VCaP (cell line): ENCODE measurements at regions not wholly inside any gene's neighbourhood (a gene's known extent, or its start where the extent isn't known, plus 50 kb on each side); places are given as distances from the start of the nearest gene placed in this dataset.

Experiments
- H3K27ac ChIP-seq: fragments of 450-650 bp; 2 replicates; pipeline ENCODE4 v1.5.1; 2017
- TF ChIP-seq, protein P1 (sequence below): fragments of 450-650 bp; conservative IDR thresholded peaks from 2 replicates; pipeline ENCODE4 v1.5.1; 2017; ENCODE audit warnings: mild to moderate bottlenecking, moderate library complexity

- TF ChIP-seq, protein P1, sequence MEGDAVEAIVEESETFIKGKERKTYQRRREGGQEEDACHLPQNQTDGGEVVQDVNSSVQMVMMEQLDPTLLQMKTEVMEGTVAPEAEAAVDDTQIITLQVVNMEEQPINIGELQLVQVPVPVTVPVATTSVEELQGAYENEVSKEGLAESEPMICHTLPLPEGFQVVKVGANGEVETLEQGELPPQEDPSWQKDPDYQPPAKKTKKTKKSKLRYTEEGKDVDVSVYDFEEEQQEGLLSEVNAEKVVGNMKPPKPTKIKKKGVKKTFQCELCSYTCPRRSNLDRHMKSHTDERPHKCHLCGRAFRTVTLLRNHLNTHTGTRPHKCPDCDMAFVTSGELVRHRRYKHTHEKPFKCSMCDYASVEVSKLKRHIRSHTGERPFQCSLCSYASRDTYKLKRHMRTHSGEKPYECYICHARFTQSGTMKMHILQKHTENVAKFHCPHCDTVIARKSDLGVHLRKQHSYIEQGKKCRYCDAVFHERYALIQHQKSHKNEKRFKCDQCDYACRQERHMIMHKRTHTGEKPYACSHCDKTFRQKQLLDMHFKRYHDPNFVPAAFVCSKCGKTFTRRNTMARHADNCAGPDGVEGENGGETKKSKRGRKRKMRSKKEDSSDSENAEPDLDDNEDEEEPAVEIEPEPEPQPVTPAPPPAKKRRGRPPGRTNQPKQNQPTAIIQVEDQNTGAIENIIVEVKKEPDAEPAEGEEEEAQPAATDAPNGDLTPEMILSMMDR = no peak
- H3K27ac ChIP-seq = peak overlapping the region; percentile 82; the same call in 1 of the 2 replicates
Observed at GRCh38 chr16:85519540-85520231, 93.4 kb upstream of the GSE1 start.

DNA sequence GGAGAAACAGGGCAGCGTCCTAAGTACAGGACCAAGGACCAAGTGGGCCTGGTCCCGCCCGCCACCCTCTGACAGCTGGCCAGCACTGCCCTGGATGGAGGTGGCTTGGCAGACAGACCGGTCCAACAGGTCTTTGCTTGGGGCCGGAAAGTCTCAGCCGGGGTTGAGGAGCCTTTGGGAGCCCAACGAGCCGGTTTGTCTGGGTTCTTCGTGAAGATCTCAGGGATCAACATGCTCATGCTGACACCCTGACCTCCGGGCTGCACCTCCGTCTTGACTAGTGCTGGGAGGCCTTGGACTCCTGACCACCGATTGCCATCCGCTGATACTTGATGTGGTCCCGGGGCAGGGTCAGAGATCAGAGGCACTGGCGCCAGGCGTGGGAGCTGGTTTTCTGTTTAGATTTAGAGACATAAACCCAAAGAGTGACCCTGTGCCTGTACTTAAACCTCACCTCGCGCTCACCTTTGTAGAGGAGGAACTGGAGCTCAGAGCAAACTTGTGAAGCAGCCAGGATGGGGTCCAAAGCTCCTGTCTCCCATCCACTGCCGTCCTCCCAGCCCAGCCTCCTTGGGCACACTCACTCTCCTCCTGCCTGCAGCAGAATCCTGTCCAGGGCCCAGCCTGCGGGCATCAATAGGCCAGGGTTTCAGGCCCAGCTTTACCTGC lies 92.1 kb upstream of the GSE1 start:
- H3K27ac ChIP-seq = peak overlapping the region; percentile 82
- TF ChIP-seq, protein P1 = no peak

DNA sequence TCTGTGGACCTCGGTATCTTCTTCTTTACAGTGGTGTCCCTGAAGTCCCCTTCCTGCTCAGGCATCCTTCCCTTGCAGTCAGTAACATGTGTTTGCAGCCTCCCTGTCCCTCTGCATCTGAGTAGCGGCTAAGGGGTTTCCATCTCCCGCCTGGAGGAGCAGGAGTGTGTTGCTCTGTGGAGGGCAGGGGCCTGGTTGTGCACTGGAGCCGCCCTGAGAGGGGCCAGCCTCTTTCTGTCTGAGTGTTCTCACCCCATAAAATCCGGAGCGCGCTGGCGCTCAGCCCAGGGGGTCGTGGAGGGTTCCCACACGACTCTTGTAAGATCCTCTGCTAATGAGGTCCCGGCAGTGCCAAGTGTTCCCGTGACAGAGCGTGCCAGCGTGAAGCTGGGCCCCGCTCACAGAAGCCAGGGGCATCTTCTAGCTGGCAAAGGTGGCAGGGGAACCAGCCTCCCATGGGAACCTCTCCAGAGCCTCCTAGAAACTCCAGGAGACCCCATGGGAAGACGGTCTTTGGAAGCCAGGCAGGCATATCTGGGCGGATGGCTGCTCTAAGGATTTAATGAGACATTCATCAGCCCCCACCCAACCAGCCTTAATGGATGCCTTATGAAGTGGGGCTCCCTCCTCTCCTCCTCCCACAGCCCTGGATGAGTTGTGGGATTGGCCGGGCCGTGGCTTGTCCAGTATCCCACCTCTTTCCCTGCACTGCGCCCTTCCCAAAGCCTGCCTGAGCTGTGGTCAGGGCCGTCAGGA lies 91.4 kb upstream of the GSE1 start:
- peak overlapping the region; percentile 82 for H3K27ac ChIP-seq
- TF ChIP-seq, protein P1 = no peak

DNA sequence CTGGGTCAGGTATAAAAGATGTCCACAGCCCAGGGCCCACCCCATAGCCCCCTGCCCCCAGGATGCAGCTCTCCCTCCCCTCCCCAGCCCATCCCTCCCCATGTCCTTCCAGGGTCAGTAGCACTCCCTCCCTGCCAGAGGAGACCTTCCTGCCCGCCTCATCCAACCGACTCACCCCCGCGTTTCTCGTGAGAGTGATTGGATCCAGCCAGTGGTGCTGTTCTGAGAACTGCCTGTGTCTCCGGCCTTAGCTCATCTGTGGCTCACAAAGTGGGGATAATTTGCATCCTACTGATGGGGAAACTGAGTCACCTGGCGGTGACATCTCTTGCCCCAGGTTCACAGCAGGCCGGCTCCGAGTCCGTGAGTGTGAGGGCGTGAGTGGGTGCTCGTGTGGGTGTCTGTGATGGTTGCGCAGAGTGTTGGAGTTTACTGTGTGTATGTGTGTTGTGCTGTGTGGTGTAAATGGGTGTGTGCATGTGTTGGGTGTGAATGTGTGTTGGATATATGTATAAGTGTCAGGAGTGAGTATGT lies 90.7 kb upstream of the GSE1 start:
- H3K27ac ChIP-seq = peak overlapping the region; percentile 82
- TF ChIP-seq, protein P1 = no peak

- TF ChIP-seq, protein P1 = no peak
- peak overlapping the region; percentile 82 for H3K27ac ChIP-seq
Observed at GRCh38 chr16:85522842-85523601, 90.1 kb upstream of the GSE1 start.

DNA sequence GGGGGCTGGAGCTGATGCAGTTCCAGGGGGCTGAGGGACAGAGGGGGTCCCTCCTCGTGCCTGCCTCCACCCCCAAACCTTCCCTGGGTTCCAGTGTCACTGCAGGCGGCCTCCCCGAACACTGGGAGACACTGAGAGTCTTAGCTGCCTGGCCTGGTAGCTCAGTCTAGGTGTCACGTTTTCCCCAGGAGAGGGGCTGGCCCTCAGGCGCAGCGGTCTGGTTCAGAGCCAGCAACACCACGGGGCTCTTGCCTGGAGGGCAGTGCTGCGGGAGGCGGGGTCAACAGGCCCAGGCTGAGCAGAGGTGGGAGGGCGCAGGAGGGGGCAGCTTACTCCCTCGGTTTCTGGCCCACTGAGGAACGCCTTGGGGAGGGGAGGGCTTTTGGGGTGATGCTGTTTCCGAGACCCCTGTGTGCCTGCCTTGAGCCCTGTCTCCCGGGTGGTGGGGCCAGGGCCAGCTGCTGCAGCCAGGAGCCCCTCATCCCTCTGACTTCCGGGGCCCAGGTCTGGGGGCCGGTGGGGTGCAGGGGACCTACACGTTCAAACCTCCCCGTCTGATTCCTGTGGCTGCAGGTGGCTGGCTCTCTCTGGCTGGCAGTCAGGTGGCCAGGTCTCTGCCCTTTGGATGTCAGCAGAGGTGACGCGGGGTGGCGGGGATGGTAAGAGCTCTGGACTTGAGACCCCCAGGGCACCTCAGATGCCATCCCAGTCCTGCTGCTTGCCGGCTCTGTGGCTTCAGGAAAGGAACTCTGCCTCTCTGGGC lies 89.3 kb upstream of the GSE1 start:
- peak overlapping the region; percentile 82 for H3K27ac ChIP-seq
- TF ChIP-seq, protein P1 = no peak
